ENCODE measurements at regions not wholly inside any gene's neighbourhood (a gene's known extent, or its start where the extent isn't known, plus 50 kb on each side); places are given as distances from the start of the nearest gene placed in this dataset.

GRCh38 chr9:91157883-91158282 is 203.8 kb downstream of the AUH start:
- DNase-seq (ENCODE audit: low spot score): no peak

- DNase-seq (ENCODE audit: low spot score): no peak
Measured at GRCh38 chr9:91158286-91158685, 203.4 kb downstream of the AUH start.

GRCh38 chr9:91158946-91159345 is 202.8 kb downstream of the AUH start:
- no peak for DNase-seq (ENCODE audit: low spot score)

- DNase-seq (ENCODE audit: low spot score): no peak
Measured at GRCh38 chr9:91159664-91160121, 202.0 kb downstream of the AUH start.

GRCh38 chr9:91160181-91160580 is 201.5 kb downstream of the AUH start:
- no peak for DNase-seq (ENCODE audit: low spot score)

- DNase-seq (ENCODE audit: low spot score): no peak
Measured at GRCh38 chr9:91160599-91161464, 200.9 kb downstream of the AUH start.

GRCh38 chr9:91161465-91162300 is 200.0 kb downstream of the AUH start:
- no peak for DNase-seq (ENCODE audit: low spot score)

GRCh38 chr9:91162311-91162710 is 199.4 kb downstream of the AUH start:
- peak; percentile 68 for DNase-seq (ENCODE audit: low spot score)

- peak; percentile 42 for DNase-seq (ENCODE audit: low spot score)
Measured at GRCh38 chr9:91162784-91163443, 198.8 kb downstream of the AUH start.

GRCh38 chr9:91163444-91163772 is 198.3 kb downstream of the AUH start:
- no peak for DNase-seq (ENCODE audit: low spot score)

GRCh38 chr9:91163773-91164471 is 197.8 kb downstream of the AUH start:
- DNase-seq (ENCODE audit: low spot score): no peak
